Stimulated activated CD8-positive, alpha-beta memory T cell treated with anti-CD3 and anti-CD28 coated beads, Interleukin-7, amount 100 ng/mL, for 48 hours (primary cell): ENCODE measurements at regions not wholly inside any gene's neighbourhood (a gene's known extent, or its start where the extent isn't known, plus 50 kb on each side); places are given as distances from the start of the nearest gene placed in this dataset.
"Not testable (repeated sequence)": the region's sequence is repeated elsewhere in the genome, so short reads cannot be mapped to it uniquely, and the experiment has no call there.

Experiments
- DNase-seq, 2 donors: peaks; one replicate each; pipeline ENCODE4 v3.0.0-alpha.2; 2020; ENCODE audit warnings: low read depth in 1 of 2; ENCODE audit errors: extremely low read depth in 1 of 2

DNA sequence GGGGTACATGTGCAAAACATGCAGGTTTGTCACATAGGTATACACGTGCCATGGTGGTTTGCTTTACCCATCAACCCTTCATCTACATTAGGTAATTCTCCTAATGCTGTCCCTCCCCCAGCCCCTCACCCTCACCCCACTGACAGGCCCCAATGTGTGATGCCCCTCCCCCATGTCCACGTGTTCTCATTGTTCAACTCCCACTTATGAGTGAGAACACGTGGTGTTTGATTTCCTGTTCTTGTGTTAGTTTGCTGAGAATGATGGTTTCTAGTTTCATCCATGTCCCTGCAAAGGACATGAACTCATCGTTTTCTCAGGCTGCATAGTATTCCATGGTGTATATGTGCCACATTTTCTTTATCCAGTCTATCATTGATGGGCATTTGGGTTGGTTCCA is 232.9 kb upstream of the RASGRP1 start:
- DNase-seq, result not testable (repeated sequence)

DNA sequence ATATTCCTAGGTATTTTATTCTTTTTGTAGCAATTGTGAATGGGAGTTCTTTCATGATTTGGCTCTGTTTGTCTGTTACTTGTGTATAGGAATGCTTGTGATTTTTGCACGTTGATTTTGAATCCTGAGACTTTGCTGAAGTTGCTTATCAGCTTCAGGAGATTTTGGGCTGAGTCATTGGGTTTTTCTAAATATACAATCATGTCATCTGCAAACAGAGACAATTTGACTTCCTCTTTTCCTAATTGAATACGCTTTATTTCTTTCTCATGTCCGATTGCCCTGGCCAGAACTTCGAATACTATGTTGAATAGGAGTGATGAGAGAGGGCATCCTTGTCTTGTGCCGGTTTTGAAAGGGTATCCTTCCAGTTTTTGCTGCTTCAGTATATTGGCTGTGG is 234.6 kb upstream of the RASGRP1 start:
- DNase-seq, result not testable (repeated sequence)

DNA sequence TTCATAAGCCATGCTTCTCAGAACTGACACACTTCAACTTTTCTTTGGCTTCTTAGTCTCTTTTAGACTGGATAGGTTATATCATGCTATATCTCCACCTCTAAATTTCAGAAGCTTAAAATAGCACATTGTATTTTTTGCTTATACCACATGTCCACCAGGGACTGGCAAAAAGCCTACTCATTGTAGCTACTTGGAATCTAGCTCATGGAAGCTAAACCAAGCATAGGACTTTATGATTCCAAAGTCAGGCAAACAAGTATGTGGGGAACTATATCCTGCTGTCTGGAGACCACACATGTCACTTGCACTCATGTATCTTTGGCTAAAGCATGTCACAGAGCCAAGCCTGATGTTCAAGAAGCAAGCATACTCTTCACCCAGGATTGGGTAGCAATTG is 245.0 kb upstream of the RASGRP1 start:
- no peak for DNase-seq

DNA sequence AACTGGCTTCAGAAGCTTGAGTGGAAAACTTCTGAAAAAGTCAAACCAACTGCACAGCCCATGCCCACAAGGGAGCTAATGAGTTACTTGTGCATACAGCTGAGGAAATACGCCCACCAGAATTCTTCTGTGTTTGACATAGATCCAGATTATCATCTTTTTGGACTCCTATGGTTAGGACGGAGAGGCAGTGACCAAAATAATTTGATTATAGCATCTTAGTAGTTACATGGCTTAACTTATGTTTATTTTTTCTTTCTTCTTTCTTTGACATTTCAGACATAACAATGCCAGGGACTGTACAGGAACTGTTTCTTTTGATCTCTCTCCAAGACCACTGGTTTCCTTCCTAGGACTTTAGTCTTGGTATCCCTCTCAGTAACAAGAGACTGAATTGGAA is 246.1 kb upstream of the RASGRP1 start:
- DNase-seq, result no peak

DNA sequence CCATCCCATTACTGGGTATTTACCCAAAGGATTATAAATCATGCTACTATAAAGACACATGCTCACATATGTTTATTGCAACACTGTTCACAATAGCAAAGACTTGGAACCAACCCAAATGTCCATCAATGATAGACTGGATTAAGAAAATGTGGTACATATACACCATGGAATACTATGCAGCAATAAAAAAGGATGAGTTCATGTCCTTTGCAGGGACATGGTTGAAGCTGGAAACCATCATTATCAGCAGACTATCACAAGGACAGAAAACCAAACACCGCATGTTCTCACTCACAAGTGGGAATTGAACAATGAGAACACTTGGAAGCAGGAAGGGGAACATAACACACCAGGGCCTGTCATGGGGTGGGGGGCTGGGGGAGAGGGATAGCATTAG is 249.6 kb upstream of the RASGRP1 start:
- DNase-seq, result not testable (repeated sequence)

DNA sequence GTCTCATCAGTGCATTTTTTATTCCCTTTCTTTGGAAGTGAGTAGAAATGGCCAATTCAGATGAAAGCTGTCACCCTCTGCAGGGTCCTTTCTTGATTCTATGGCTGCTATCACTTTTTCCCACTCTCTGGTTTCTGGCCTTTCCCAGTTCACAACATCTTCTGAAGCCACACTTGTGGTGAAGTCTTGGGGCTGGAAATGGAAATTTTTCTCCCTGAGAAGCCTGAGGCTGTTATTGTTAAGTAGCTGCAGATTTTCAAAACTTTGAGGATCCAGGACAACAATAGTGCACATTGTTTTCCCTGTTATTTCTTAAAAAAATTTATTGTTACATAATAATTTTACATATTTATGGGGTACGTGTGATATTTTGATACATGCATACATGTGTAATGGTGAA is 250.3 kb upstream of the RASGRP1 start:
- DNase-seq, result no peak

DNA sequence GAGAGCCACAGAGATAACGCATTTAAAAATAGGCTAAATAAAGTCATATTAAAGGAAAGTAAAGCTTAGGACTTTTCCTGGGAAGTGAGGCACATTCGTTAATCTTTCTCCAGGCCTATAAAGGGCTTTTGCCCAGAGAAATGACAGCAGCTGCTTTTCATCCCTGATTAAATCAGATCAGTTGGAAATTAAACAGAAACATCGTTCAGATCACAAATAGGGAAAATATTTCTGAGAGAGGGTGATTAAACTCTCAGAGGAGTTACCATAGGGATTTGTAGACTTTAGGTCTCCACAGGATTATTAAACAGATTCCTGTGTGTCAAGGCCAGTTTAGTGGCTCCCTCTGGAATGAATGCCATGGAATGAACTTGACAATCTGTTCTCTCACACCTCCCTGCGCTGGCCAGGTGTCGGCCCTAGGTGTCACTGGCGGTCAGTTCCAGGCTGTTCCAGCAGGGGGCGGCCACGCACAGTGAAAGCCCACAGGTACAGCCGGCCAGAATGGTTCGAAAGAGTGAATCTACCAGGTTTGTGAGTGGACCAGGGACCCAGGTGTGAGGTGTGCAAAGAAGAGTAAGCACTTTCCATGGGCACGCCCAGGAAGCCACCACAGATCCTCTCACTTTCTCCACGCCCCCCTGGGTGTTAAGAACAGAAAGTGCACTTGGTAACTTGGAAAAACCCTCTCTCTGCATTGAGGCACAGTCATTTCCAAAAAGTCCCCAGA is 253.0 kb upstream of the RASGRP1 start:
- peak; percentile 39 to 55 for DNase-seq

DNA sequence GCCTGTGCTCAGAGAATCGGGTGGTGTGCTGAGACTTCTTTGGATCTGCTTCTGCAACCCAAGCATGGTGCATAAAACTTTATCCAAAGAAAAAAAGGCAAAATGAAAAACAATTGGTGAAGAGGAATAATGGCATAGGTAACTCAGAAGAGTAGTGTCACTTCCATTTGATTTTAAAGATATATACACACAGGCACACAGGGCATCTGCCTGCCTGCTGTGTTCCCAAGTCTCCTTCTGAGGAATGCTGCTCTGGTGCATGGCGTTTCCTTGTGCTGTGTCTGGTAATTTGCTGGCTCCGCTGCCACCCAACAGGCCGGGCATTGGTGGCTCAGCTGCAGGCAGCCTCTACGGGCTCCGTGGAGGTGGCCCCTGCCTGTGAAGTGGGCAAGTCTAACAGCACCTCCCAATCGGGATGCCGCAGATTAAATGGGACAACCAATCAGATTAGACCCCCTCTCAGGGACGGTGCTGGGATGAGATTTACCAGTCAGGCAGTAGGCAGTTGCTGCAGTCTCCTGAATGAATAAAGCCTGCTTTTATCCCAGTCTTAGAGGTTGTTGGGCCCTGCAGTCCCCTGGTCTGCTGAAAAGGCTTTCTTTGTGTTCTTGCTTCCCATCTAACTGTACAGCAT is 253.7 kb upstream of the RASGRP1 start:
- DNase-seq, result no peak

DNA sequence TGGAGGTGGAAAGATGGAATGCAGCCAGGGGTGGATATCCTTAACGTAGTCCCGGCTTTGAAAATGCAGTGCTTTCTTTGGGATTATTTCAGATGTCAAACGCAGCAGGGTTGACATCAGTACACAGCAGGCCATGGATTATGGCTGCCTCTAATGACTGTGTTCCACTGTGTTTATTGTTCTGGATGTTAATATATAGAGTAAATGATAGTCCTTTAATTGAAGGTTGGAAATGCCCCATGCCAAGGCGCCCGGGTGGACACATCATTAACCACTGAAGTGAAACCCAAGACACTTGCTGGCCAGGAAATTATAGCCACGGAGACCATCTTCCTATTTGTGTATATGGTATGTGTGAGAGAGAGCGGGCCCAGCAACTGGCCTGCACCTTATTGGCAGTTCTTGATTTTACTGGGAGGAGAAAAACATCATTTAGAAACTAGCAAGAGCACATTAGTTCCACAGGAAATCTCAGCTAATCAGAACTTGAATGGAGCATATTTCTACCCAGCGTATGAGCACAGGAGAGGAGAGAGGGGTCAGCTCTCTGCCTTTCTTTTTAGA is 254.9 kb upstream of the RASGRP1 start:
- no peak for DNase-seq

DNA sequence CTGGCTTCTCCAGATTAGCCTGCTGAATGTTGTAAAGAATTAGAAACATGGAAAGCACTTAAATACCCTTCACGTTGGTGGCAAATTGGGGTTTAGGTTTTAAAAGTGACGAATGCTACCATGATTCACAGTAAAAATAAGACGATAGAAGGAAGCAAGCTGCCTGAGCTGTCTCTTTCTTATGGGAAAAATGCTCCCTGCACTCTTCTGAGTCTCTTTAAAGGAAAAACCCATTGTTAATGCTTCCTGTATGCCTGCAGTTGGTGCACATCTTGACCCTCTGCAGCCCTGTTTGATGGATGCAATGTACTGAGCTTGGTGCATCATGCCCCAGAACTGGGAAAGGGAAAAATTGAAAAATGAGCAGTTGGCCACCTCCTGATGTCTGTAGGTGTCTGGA is 258.6 kb upstream of the RASGRP1 start:
- DNase-seq, result no peak

DNA sequence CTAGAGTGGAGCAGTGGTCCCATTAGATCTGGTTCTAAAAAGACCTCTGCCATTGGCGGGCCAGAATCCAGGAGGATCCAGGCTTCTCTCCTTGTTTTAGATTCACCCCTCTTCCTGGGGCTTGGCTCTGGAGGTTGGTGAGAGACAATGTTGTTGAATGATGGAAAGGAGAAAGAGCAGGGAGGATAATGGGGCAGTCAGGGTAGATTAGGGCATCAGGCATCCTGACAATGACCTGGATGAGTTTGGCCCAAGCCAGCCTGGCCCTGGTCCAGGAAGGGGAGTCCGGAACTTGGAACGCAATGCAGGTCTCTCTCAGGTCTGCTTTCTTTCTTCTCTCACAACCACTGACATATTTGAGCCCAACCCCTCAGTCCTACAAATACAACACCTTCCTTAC is 260.1 kb upstream of the RASGRP1 start:
- no peak for DNase-seq

DNA sequence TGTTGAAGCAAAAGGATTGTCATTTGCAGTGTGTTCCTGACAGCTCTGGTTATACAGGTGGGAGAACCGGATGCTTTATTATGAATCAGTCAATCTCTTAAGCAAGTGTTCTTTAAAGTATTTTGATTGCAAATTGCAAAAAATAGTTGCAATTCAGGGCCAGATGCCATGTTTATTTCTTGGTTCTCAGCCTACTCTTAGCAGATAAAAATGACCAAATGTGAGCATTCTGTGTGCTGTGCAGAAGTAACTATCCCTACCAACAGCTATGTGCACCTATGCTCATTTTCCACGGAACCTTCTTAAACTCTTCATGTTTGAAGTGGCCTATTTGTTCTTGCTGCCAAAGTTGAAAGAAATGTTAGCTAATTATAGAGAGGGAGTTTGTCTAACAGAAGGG is 262.3 kb upstream of the RASGRP1 start:
- DNase-seq, result no peak

DNA sequence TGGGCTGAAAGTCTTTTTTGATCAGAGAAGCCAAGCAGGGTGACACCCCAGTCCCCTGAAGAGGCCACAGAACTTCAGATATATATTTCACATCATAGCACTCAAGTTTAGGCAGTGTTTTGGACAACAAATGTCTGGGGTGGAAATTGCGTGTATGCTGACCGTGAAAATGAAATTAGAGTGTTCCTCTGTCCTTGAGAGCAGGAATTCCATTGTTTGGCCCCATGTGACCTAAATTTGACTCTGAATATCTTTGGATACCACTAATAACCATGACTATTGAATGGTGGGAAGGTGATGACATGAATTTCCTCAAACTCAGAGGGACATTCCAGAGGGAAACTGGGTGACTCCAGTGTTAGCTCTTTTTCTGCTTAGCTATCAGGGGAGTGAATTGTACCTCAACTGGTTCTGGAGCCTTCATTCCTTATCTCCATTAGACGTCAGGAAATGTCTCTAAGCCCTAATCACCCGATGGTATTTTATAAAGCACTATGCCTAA is 263.5 kb upstream of the RASGRP1 start:
- no peak for DNase-seq

DNA sequence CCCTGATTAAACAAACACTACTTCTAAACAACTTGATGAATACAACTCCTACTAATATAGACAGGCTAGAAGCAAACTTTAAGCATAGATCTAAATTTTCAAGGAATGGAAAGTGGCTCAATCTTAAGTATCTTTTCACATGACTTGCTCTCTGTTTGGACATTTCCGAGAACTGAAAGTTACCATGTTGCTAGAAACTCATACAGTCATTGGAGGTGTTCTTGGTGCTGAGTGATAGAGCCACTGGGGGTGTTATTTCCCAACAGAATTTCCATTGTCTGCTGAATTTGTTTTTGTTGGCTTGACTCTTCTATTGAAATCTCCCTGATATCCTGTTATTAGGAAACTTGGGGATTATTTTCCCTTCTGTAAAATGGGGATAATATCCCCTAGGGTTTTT is 264.5 kb upstream of the RASGRP1 start:
- no peak for DNase-seq

DNA sequence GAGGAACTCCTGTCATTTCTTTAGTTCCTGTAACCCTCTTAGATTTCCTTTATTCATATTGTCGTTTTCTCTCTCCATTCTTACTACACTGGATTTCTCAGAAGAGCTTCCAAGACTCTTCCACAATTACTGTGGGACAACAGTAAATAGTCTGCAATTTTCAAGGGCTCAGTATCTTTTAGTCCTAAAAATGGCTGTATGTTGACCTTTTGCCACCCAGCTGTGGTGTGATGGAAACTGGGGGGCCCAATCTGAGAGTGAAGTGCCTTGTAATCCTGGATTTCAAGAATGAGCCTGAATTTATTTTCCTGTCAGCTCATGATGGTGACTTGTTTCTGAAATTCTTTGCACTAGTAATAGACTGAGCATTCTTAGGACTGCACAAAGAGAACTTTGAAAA is 277.6 kb upstream of the RASGRP1 start:
- DNase-seq, result no peak

DNA sequence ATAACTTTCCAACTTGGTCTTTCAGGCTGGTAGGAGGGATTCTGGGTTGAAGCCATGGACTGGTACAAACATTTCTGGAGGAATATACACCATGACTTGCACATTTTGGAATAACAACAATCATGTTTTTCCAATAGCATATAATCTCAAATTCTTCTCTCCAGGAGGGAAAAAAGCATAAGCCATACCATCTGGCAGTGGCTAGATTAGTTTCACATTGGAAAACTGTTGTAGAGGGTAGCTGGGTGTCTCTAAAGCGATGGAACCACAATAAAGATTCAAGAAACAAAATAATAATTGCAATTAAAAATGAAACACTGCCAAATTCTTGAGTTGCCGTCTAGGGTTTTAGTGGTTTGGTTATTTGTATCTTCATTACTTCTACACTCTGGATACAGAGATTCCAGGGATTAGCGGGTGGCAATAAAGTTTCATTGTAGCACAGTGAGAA is 278.5 kb upstream of the RASGRP1 start:
- DNase-seq, result no peak

DNA sequence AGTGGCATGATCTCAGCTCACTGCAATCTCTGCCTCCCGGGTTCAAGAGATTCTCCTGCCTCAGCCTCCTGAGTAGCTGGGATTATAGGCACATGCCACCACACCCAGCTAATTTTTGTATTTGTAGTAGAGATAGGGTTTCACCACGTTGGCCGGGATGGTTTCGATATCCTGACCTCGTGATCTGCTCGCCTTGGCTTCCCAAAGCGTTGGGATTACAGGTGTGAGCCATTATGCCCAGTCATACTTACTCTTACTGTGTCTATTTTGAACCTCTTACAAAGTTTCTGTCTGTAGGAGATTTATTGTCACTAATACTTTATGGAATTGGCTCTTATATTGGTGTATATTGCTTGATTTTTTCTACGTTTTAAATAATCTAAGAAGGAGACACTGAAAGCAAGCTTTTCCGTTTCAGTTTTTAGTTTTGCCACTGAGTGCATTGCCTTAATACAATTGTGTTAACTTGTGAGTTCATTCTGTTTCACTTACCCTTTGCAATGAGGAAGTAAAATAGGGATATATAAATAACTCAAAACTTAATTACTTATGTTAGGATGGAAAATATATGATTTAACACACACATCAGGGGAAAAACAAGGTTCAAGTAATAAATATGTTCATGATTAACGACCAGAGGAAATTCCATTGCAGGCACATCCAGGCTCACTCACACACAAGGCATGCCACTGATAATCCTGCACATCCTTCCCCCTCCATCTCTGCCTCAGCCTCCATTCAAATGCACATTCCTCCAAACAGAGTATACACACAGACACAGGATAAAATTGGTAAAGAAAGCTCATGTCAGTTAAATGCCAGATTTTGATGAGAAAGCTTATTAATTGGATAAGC is 279.3 kb upstream of the RASGRP1 start:
- no peak for DNase-seq

DNA sequence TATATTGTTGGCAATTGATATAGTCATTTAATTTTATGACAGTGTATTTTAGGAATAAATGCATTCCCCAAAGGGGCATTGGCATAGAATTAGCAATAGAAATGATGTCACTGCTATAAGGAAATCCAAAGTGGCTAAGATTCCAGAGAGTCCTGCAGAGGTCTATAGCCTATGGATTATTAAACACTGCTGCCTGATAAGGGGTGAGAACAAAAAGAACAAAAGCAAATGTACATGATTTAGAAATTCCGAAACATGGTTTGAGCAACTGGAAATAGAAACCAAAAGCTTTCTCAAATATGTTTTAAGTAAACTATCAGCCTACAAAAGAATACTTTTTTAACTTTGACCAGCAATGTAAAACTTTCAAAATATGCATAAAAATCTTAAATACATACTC is 280.1 kb upstream of the RASGRP1 start:
- DNase-seq, result no peak

DNA sequence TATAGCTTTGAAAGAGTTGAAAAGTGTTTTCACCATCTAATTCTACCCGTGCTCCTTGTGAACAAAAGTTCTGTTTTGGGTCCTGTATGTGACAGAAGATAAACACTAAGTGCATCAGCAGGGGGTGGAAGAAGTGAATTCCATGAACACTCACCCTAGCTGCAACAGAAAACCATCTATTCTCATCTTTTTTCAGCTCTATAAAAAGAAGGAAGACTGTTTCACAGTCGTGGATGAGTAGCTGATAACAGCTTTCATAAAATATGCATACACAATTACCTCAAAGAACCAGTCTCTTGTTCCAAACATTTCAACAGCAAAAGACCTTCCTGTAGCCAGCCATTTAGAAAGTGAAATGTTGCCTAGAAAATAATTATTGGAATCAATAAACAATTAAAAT is 281.7 kb upstream of the RASGRP1 start:
- no peak for DNase-seq

DNA sequence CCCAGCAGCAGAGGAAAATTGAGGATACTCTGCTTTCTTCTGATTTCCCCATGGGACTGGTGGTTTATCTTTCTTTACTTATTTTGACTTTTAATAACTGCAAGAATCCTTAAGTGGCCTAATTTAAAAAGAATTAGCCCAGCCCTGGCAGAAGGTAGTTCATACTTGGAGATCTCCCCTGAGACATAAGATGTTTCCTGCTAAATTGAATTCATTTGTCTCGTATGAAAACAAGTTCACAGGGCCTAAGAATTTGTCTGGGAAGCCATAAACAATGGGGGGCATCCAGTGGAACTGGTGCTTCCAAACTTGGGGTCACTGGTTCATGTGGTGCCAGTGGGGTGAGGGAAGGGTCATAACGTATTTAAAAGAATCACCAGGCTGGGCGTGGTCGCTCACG is 283.1 kb upstream of the RASGRP1 start:
- no peak for DNase-seq

DNA sequence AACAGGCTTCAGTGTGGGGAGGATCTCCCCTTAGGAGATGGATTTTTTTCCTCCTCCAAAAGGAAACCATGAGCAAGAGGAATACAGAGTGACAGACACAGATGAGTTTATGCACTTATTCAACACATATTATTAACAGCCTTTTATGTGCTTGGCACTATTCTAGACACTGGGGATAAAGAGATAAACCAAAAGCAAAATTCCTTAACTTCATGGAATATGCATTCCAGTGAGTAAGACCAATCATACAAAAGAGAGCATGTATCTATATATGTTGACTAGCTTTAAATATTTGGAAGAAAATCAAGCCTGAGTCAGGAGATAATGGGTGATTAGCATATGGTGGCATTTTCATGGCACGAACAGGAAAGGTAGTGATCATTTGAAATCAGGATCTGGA is 284.4 kb upstream of the RASGRP1 start:
- DNase-seq, result no peak
